OCI-M1 (cell line): ENCODE measurements at regions not wholly inside any gene's neighbourhood (a gene's known extent, or its start where the extent isn't known, plus 50 kb on each side); places are given as distances from the start of the nearest gene placed in this dataset.
"Not testable (repeated sequence)": the region's sequence is repeated elsewhere in the genome, so short reads cannot be mapped to it uniquely, and the experiment has no call there.

Source experiments
- DNase-seq: peaks from one replicate; lab custom pipeline; 2025; lab: John Stamatoyannopoulos, UW

- peak; percentile 71 for DNase-seq
These were observed 141.0 kb upstream of the KCNJ18 start for GRCh38 chr17:21551081-21551881.

- not testable (repeated sequence) for DNase-seq
These were observed 133.4 kb upstream of the KCNJ18 start for GRCh38 chr17:21558921-21559320.

GRCh38 chr17:21564262-21564661, 128.1 kb upstream of the KCNJ18 start:
- no peak for DNase-seq

DNA sequence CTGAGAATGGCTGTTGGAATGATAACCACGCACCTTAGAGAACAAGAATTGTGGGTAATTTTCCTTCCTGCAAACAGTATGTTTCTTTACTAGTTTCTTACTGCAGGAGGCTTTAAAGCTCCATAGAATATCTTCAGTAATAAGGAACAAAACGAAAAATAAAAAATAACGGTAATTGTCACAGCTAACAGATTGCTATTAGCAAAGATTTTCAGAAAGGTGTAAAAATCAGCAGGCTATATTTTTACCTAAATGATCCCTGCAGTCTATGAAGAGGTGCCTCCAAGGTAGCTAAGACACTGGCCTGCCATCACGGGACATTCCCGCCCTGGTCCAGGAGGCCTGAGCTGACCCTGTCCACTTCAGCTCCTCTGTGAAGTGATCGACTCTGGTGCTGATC, 127.6 kb upstream of the KCNJ18 start:
- DNase-seq, result not testable (repeated sequence)

GRCh38 chr17:21570427-21570826, 121.9 kb upstream of the KCNJ18 start:
- DNase-seq, result not testable (repeated sequence)

GRCh38 chr17:21572148-21572547, 120.2 kb upstream of the KCNJ18 start:
- not testable (repeated sequence) for DNase-seq

DNA sequence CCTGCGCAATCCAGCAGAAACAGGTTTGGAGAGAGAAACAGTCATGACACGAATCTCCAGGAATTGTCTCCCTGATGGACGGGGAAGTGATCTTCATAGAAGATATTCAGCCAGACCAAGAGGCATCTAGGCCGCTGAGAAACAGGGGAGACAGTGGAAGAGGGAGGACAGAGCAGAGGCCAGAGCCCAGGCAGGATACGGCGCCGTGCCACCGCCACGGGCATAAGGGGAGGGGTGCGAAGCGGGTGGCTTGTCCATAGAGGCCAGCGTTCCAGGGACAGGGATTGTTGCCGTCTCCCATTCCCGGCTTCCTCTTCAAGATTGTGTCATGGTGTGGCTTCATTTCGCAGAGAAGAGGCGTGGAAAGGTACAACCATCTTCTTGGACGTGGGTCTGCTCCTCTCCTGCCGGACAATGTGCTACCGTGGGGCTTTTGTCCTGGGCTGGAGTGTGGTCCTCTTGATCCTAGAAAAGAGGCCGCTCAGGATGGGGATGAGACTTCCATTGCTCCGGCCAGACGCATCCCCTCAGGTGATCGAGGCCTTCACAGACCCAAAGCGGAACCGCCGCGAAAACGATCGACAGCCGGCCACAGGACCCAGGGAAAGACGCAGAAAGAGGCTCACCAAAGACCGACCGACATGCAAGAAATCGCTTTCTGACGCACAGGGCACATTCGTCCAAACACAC, 118.9 kb upstream of the KCNJ18 start:
- DNase-seq, result not testable (repeated sequence)

DNA sequence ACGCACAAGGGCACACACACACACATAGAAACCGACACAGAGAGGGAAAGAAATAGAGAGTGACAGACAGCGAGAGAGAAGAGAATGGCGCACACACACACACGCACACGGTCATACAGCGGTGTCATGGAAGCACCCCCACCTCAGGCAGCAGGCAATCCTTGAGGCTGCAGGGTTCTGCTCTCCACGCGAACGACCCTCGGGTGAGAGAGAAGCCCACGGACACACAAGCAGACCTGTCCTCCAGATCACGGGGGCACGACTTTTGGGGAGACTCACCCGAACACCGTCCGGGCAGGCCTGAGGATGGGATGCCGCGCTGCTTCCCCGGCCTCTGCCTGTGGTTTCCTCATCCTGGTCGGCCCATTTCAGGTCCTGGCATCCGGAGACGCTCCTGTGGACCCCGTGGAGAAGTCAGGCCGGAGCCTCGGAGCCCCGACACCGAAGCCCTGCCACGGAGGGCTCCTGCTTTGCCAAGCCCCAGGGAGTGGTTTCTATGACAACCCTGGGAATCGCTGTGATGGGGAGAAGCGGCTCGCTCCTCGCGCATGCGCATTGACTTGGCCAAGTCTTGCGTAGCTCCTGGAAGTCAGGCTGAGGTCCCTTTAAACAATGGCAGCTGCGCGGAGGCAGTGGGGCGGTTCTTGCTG, 118.2 kb upstream of the KCNJ18 start:
- no peak for DNase-seq

GRCh38 chr17:21574611-21575255, 117.6 kb upstream of the KCNJ18 start:
- not testable (repeated sequence) for DNase-seq

- DNase-seq, result not testable (repeated sequence)
These were observed 113.5 kb upstream of the KCNJ18 start for GRCh38 chr17:21578783-21579182.

DNA sequence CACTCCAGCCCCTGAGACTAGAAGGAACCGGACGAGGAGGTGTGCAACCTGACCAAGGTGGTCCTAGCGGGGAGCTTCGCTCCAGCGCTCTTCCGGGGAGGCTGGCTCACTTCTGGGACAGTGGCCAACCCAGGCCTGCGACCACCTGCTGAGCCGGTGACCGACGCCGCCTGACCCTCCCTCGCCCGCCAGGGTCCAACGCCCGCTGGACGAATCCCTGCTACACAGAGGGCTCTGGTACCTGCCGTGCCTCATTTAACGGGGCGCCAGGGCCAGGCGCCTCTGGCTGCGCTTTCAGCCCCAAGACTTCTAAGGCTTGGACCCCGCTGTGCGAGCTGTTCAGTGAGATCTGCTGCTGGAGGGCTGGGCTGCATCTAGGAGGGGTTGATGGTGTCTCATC, 99.5 kb upstream of the KCNJ18 start:
- no peak for DNase-seq

GRCh38 chr17:21593452-21594105, 98.7 kb upstream of the KCNJ18 start:
- not testable (repeated sequence) for DNase-seq

GRCh38 chr17:21595086-21595485, 97.2 kb upstream of the KCNJ18 start:
- no peak for DNase-seq

GRCh38 chr17:21602176-21602575, 90.1 kb upstream of the KCNJ18 start:
- no peak for DNase-seq

GRCh38 chr17:21603292-21603691, 89.0 kb upstream of the KCNJ18 start:
- not testable (repeated sequence) for DNase-seq

DNA sequence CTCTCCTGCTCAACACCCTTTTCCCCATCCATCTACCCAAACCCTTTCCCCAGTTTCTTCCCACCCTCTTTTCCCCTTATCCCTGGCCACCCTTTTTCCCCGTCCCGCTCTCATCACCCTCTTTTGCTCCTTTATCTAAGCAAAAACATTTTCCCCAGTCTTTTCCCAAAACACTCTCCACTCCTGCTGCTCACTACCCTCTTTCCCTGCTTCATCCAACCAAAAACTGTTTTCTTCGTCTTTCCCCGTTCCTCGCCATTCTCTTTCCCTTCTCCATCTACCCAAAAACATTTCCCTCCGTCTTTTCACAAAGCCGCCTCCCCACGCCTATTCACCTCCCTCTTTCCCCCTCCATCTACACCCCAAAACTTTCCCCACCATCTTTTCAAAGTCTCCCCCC, 80.9 kb upstream of the KCNJ18 start:
- not testable (repeated sequence) for DNase-seq

GRCh38 chr17:21612123-21613070, 79.9 kb upstream of the KCNJ18 start:
- not testable (repeated sequence) for DNase-seq

DNA sequence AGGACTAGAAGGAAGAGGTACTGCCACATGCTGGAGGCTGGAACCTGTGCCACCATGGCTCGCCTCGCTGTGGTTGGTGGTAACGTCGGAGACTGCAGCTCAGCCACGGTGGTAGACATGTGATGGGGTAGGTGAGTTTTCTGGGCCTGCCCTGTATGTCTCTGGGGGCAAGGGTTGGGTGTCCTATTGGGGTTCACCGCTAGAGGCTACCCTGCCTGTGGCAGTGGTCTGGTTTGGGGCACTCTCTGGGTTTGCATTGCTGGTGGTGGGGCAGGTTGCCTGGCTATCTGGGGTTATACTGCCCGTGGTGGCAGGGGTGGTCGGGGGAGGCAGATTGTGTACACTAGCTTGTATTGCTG, 79.3 kb upstream of the KCNJ18 start:
- DNase-seq, result no peak

GRCh38 chr17:21626987-21627386, 65.3 kb upstream of the KCNJ18 start:
- DNase-seq, result not testable (repeated sequence)
